GM23248 (cell line): ENCODE measurements at regions not wholly inside any gene's neighbourhood (a gene's known extent, or its start where the extent isn't known, plus 50 kb on each side); places are given as distances from the start of the nearest gene placed in this dataset.

Experiments used
- DNase-seq: peaks from one replicate; pipeline ENCODE4 v3.0.0-alpha.2; 2015
- H2AFZ ChIP-seq: fragments of 200-600 bp; sonication (generic); 2 replicates; pipeline ENCODE4 v1.6.1; 2016; ENCODE audit warnings: antibody characterized with exemption
- H3F3A ChIP-seq: fragments of 200-600 bp; sonication (generic); 2 replicates; pipeline ENCODE4 v1.6.1; 2016; ENCODE audit warnings: mild to moderate bottlenecking, antibody characterized with exemption, mixed run types; ENCODE audit not compliant: insufficient read depth
- H3K27ac ChIP-seq: fragments of 200-600 bp; sonication (generic); 2 replicates; pipeline ENCODE4 v1.5.1; 2016; ENCODE audit warnings: mild to moderate bottlenecking
- H3K27me3 ChIP-seq: fragments of 200-600 bp; sonication (generic); replicated peaks from 2 replicates; pipeline ENCODE4 v1.6.1; 2016; ENCODE audit warnings: mild to moderate bottlenecking; ENCODE audit not compliant: insufficient read depth
- H3K36me3 ChIP-seq: fragments of 200-600 bp; sonication (generic); 2 replicates; pipeline ENCODE4 v1.6.1; 2016; ENCODE audit warnings: low read depth, mild to moderate bottlenecking
- H3K4me1 ChIP-seq: fragments of 200-600 bp; sonication (generic); 2 replicates; pipeline ENCODE4 v1.6.1; 2016; ENCODE audit warnings: mild to moderate bottlenecking; ENCODE audit not compliant: insufficient read depth
- H3K4me2 ChIP-seq: fragments of 200-600 bp; sonication (generic); one replicate; pipeline ENCODE4 v1.6.1; 2016; ENCODE audit warnings: mild to moderate bottlenecking; ENCODE audit not compliant: unreplicated experiment
- H3K4me3 ChIP-seq: fragments of 200-600 bp; sonication (generic); 2 replicates; pipeline ENCODE4 v1.5.1; 2016; ENCODE audit warnings: mild to moderate bottlenecking
- H3K79me2 ChIP-seq: fragments of 200-600 bp; sonication (generic); 2 replicates; pipeline ENCODE4 v1.6.1; 2016; ENCODE audit warnings: mild to moderate bottlenecking; ENCODE audit not compliant: insufficient read depth
- H3K9ac ChIP-seq: fragments of 200-600 bp; sonication (generic); 2 replicates; pipeline ENCODE4 v1.6.1; 2016; ENCODE audit warnings: mild to moderate bottlenecking
- H3K9me2 ChIP-seq: fragments of 200-600 bp; sonication (generic); 2 replicates; pipeline ENCODE4 v1.6.1; 2016; ENCODE audit warnings: mixed run types, mild to moderate bottlenecking, moderate library complexity; ENCODE audit not compliant: insufficient read depth
- H3K9me3 ChIP-seq: fragments of 200-600 bp; sonication (generic); one replicate; pipeline ENCODE4 v1.6.1; 2017; ENCODE audit warnings: low read depth
- H4K20me1 ChIP-seq: fragments of 200-600 bp; sonication (generic); 2 replicates; pipeline ENCODE4 v1.6.0; 2016; ENCODE audit not compliant: insufficient read depth
- EZH2 ChIP-seq: fragments of 200-600 bp; sonication (generic); IDR thresholded peaks from 2 replicates; pipeline ENCODE4 v1.6.1; 2018; ENCODE audit warnings: antibody characterized with exemption, mild to moderate bottlenecking; ENCODE audit not compliant: insufficient read depth, poor library complexity, severe bottlenecking
- EZH2phosphoT487 ChIP-seq: fragments of 200-600 bp; sonication (generic); IDR thresholded peaks from 2 replicates; pipeline ENCODE4 v1.6.1; 2018; ENCODE audit warnings: antibody characterized with exemption, moderate library complexity, mild to moderate bottlenecking, low read depth; ENCODE audit not compliant: insufficient read depth
- WGBS, 2 experiments: methylation state at CpG; one replicate each; pipeline ENCODE4 v1.1.6; 2015 to 2017; ENCODE audit warnings: low lambda C conversion rate in 2 of 2, low coverage in 1 of 2; ENCODE audit errors: missing lambda C conversion rate in 2 of 2; 5-methylcytosine and 5-hydroxymethylcytosine counted together
- in situ Hi-C: fragments of 300-500 bp; cut with MboI; formaldehyde crosslinking; loops from 2 replicates; pipeline ENCODE4 v1.15.0; 2020

GRCh38 chr12:74747305-74747704, 209.7 kb downstream of the ATXN7L3B start:
- no peaks in the 10 kb centered on the region for H3F3A ChIP-seq
- no peak overlapping the region for H3K4me3 ChIP-seq
- TF ChIP-seq EZH2 (no peak), EZH2phosphoT487 (no peak)
- no peak overlapping the region for H2AFZ ChIP-seq
- no peak overlapping the region for H3K4me2 ChIP-seq
- in situ Hi-C loops: no loop called here
- H3K9ac ChIP-seq: no peak overlapping the region
- H4K20me1 ChIP-seq: no peaks in the 10 kb centered on the region
- no peaks in the 10 kb centered on the region for H3K4me1 ChIP-seq
- H3K27ac ChIP-seq: no peak overlapping the region
- H3K27me3 ChIP-seq: no peaks in the 10 kb centered on the region
- H3K9me3 ChIP-seq: no peaks in the 10 kb centered on the region
- no peaks in the 10 kb centered on the region for H3K9me2 ChIP-seq
- H3K79me2 ChIP-seq: no peaks in the 10 kb centered on the region
- H3K36me3 ChIP-seq: no peaks in the 10 kb centered on the region
- peak; percentile 13 for DNase-seq

- no peak overlapping the region for H2AFZ ChIP-seq
- no peaks in the 10 kb centered on the region for H3K4me1 ChIP-seq
- no peak for TF ChIP-seq EZH2
- no peak for TF ChIP-seq EZH2phosphoT487
- 11 to 13% methylated on average over 1 of the region's 1 CpG for WGBS, 2 experiments
- no peak overlapping the region for H3K4me2 ChIP-seq
- no peak overlapping the region for H3K27ac ChIP-seq
- H3K9ac ChIP-seq: no peak overlapping the region
- in situ Hi-C loops: no loop called here
- no peaks in the 10 kb centered on the region for H3F3A ChIP-seq
- H3K4me3 ChIP-seq: no peak overlapping the region
- no peaks in the 10 kb centered on the region for H3K27me3 ChIP-seq
- H4K20me1 ChIP-seq: no peaks in the 10 kb centered on the region
- no peaks in the 10 kb centered on the region for H3K9me3 ChIP-seq
- no peaks in the 10 kb centered on the region for H3K9me2 ChIP-seq
- no peaks in the 10 kb centered on the region for H3K36me3 ChIP-seq
- no peak for DNase-seq
- no peaks in the 10 kb centered on the region for H3K79me2 ChIP-seq
These were observed 213.8 kb downstream of the ATXN7L3B start for GRCh38 chr12:74751441-74751840.

- Histone ChIP-seq H3F3A (no peaks in the 10 kb centered on the region), H3K79me2 (no peaks in the 10 kb centered on the region), H3K4me1 (no peaks in the 10 kb centered on the region), H3K9me3 (no peaks in the 10 kb centered on the region), H3K36me3 (no peaks in the 10 kb centered on the region), H3K27ac (no peak overlapping the region), H3K27me3 (no peaks in the 10 kb centered on the region), H3K4me2 (no peak overlapping the region), H3K9me2 (no peaks in the 10 kb centered on the region), H4K20me1 (no peaks in the 10 kb centered on the region), H3K9ac (no peak overlapping the region), H2AFZ (no peak overlapping the region), H3K4me3 (no peak overlapping the region)
- TF ChIP-seq EZH2: no peak
- TF ChIP-seq EZH2phosphoT487: no peak
- in situ Hi-C loops: no loop called here
- 24 to 29% methylated on average over 3 of the region's 3 CpGs for WGBS, 2 experiments
- DNase-seq: no peak
These were observed 214.6 kb downstream of the ATXN7L3B start for GRCh38 chr12:74752215-74752614.

GRCh38 chr12:74770552-74770951, 232.9 kb downstream of the ATXN7L3B start:
- no peaks in the 10 kb centered on the region for H3K9me3 ChIP-seq
- no peak for TF ChIP-seq EZH2phosphoT487
- TF ChIP-seq EZH2: no peak
- no peak overlapping the region for H3K4me3 ChIP-seq
- H3K27me3 ChIP-seq: no peaks in the 10 kb centered on the region
- H3K79me2 ChIP-seq: no peaks in the 10 kb centered on the region
- no peak overlapping the region for H3K9ac ChIP-seq
- no peak overlapping the region for H3K4me2 ChIP-seq
- no peaks in the 10 kb centered on the region for H3F3A ChIP-seq
- no peaks in the 10 kb centered on the region for H3K4me1 ChIP-seq
- no peak overlapping the region for H2AFZ ChIP-seq
- H4K20me1 ChIP-seq: no peaks in the 10 kb centered on the region
- H3K27ac ChIP-seq: no peak overlapping the region
- in situ Hi-C loops: no loop called here
- H3K36me3 ChIP-seq: no peaks in the 10 kb centered on the region
- DNase-seq: no peak
- H3K9me2 ChIP-seq: no peaks in the 10 kb centered on the region

GRCh38 chr12:74775276-74775675, 237.6 kb downstream of the ATXN7L3B start:
- H3K27ac ChIP-seq: no peak overlapping the region
- DNase-seq: no peak
- no peaks in the 10 kb centered on the region for H3K27me3 ChIP-seq
- WGBS, 2 experiments: 38 to 45% methylated on average over 1 of the region's 1 CpG
- H4K20me1 ChIP-seq: no peaks in the 10 kb centered on the region
- in situ Hi-C loops: no loop called here
- H3K9me3 ChIP-seq: no peaks in the 10 kb centered on the region
- H3K9me2 ChIP-seq: no peaks in the 10 kb centered on the region
- H3K36me3 ChIP-seq: no peaks in the 10 kb centered on the region
- H3K9ac ChIP-seq: no peak overlapping the region
- H3K4me3 ChIP-seq: no peak overlapping the region
- H3K4me2 ChIP-seq: no peak overlapping the region
- no peak overlapping the region for H2AFZ ChIP-seq
- no peak for TF ChIP-seq EZH2
- TF ChIP-seq EZH2phosphoT487: no peak
- H3K79me2 ChIP-seq: no peaks in the 10 kb centered on the region
- no peaks in the 10 kb centered on the region for H3F3A ChIP-seq
- no peaks in the 10 kb centered on the region for H3K4me1 ChIP-seq
